CD4-positive, alpha-beta T cell treated with Interleukin-4 for 4 hours (primary cell): ENCODE measurements at regions not wholly inside any gene's neighbourhood (a gene's known extent, or its start where the extent isn't known, plus 50 kb on each side); places are given as distances from the start of the nearest gene placed in this dataset.

Source experiments
- DNase-seq: peaks from one replicate; pipeline ENCODE4 v3.0.0-alpha.2; 2020

GRCh38 chr4:162343967-162344366, 180.2 kb upstream of the FSTL5 start:
- DNase-seq: no peak

DNA sequence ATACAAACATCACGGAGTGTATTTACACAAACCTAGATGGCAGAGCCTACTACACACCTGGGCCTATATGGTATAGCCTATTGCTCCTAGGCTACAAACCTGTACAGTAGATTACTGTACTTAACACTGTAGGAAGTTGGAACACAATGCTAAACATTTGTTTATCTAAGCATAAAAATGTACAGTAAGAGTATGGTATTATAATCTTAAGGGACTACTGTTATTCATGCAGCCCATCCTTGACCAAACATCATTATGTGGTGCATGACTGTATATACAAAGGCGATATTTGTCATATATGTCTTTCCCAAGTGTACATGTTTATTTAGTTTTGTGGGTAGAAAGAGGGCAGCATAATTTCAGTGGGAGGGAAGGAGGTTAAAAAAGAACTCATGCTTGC, 177.7 kb upstream of the FSTL5 start:
- no peak for DNase-seq

- no peak for DNase-seq
Measured at GRCh38 chr4:162323919-162324318, 160.1 kb upstream of the FSTL5 start.

DNA sequence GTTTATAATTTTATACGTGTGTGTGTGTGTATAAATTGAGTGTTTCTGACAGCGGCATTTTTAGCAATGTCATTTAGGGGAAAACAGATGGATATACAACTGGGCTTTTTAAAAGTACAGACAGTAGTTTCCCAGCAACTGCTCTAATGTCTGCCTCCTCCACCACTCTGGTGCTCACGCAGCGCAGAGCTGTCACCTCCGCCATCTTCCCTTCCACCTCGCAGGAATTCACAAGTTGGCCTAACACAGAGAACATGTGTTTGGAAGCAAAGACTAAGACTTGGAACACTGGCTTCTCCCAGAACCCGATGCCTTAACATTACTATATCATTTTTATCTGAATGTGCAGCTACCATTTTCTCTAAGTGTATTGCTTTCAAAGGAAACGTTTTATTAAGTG, 158.3 kb upstream of the FSTL5 start:
- no peak for DNase-seq

DNA sequence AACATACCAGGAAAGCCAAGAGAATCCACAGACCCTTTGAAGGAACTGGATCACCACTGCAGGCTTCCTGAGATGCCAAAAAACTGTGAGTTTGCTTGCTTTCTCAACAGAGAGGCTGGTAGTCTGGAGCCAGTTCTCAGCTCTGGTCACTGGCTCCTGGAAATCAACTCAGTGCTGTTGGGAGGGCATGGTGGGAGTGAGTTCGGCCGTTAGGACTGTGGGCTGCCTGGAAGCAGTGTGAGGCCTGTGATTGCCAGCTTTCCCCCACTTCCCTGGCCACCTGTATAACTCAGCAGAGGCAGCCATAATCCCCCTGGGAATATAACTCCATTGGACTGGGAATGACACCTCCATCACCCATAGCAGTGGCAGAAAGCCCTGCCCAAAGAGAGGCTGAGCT, 122.0 kb upstream of the FSTL5 start:
- DNase-seq: no peak

- no peak for DNase-seq
Measured at GRCh38 chr4:162282684-162283083, 118.9 kb upstream of the FSTL5 start.

DNA sequence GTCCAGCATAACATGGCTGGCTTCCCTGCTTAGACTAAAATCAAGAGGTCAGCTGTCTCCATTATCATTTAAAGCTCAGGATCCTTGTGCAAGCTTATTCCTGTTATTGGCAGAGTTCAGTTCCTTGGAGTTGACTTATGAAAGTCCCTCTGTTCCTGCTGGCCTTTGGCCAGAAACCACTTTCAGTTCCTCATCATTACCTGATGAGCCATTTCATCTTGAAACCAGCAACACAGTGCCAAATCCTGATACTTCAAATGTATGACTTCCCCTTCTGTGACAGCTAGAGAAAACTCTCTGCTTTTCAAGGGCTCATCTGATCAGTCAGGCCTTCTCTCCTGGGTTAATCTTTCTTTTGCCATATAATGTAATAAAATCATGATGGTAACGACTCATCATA, 110.6 kb upstream of the FSTL5 start:
- DNase-seq: peak; percentile 0

GRCh38 chr4:162272215-162272614, 108.4 kb upstream of the FSTL5 start:
- no peak for DNase-seq

DNA sequence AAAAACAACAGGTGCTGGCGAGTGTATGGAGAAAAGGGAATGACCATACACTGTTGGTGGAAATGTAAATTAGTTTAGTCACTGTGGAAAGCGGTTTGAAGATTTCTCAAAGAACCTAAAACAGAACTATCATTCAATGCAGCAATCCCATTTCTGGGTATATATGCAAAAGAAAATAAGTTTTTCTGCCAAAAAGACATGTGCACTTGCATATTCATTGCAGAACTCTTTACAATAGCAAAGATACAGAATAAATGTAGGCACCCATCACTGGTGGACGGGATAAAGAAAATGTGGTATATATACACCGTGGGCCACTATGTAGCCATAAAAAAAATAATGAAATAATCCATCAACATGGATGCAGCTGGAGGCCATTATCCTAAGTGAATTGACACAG, 105.1 kb upstream of the FSTL5 start:
- DNase-seq: no peak

DNA sequence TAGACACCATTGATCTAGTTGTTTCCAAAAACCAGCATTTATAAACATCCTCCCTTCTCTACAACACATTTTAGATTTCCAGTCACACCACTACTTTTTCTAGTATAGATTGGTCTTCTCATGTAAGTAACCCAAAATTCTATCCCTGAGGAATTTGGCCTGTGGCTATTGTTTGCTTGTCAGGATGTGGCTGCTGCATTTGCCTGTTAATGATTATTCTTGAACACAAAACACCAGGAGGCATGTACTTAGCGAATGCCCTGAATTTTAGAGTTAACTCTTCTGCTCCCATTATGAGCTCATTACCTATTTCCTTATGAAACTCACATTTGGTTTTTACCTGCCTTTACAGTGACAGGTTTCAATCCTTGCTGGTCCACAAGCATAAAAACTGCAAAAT, 102.0 kb upstream of the FSTL5 start:
- DNase-seq: no peak

- DNase-seq: no peak
Measured at GRCh38 chr4:162245051-162245450, 81.3 kb upstream of the FSTL5 start.

GRCh38 chr4:162241857-162242256, 78.1 kb upstream of the FSTL5 start:
- no peak for DNase-seq

GRCh38 chr4:162239992-162240769, 76.4 kb upstream of the FSTL5 start:
- DNase-seq: no peak

- DNase-seq: no peak
Measured at GRCh38 chr4:162237676-162238075, 73.9 kb upstream of the FSTL5 start.

GRCh38 chr4:162234595-162234994, 70.8 kb upstream of the FSTL5 start:
- no peak for DNase-seq

GRCh38 chr4:162232349-162232748, 68.5 kb upstream of the FSTL5 start:
- no peak for DNase-seq

DNA sequence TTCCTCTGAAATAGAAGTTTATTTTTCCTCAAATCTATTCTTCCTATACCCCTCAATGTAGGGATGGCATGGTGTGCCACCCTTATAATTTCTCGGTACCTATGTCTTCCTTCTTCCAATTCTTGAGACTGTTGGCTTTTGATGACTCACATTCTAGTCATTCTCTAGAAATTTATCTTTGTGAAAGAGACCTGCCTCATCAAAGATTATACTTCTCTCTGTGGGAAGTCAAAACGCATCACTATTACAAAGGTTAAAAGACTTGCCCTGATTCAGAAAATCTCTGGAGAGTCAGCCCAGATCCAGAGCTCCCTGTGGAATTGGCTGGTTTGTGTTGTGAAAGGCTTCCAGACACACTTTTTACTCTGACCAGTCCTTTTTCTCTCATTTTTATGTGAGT, 65.9 kb upstream of the FSTL5 start:
- DNase-seq: no peak

GRCh38 chr4:162221148-162221547, 57.3 kb upstream of the FSTL5 start:
- DNase-seq: no peak
